Loucy (cell line): ENCODE measurements at regions not wholly inside any gene's neighbourhood (a gene's known extent, or its start where the extent isn't known, plus 50 kb on each side); places are given as distances from the start of the nearest gene placed in this dataset.

Source experiments
- CTCF ChIP-seq: fragments of 200-600 bp; sonication (generic); conservative IDR thresholded peaks from 2 replicates; pipeline ENCODE4 v1.5.1; 2014; ENCODE audit warnings: mild to moderate bottlenecking, antibody characterized with exemption, low read length
- EZH2phosphoT487 ChIP-seq: fragments of 200-600 bp; IDR thresholded peaks from 2 replicates; pipeline ENCODE4 v1.6.1; 2018; ENCODE audit warnings: antibody characterized with exemption, mild to moderate bottlenecking, moderate library complexity, borderline replicate concordance

- no peak for TF ChIP-seq CTCF
- TF ChIP-seq EZH2phosphoT487 = no peak
These were observed 134.2 kb upstream of the NABP1 start for GRCh38 chr2:191543708-191544107.
